ENCODE measurements at regions not wholly inside any gene's neighbourhood (a gene's known extent, or its start where the extent isn't known, plus 50 kb on each side); places are given as distances from the start of the nearest gene placed in this dataset.

DNA sequence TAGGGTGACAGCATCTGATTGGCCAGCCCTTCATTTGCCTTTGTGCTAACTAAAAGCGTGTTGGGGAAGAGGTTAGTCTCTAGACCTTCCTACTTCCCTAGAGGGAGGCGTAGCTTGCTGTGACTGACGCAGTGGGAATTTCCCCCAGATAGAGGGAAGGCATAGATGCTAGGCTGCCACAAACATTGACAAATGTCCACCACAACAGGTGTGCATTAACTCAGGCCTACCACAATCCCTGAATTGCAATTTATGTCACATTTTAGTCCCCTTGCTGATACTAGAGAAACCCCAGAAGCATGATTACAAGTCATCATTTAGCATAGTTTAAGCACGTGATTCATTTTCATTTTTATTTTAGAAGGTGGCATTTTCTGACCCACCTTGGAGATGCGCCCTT is 76.3 kb upstream of the WSB1 start:
- H3K27ac ChIP-seq (ENCODE audit: low read depth in 1 of 3, low read length in 2 of 3), result no peak overlapping the region
- FAIRE-seq, result no peak
- no peaks in the 10 kb centered on the region for H3K36me3 ChIP-seq (ENCODE audit: control insufficient read depth in 3 of 3, insufficient read depth in 2 of 3, low read depth in 1 of 3, low read length in 3 of 3)

DNA sequence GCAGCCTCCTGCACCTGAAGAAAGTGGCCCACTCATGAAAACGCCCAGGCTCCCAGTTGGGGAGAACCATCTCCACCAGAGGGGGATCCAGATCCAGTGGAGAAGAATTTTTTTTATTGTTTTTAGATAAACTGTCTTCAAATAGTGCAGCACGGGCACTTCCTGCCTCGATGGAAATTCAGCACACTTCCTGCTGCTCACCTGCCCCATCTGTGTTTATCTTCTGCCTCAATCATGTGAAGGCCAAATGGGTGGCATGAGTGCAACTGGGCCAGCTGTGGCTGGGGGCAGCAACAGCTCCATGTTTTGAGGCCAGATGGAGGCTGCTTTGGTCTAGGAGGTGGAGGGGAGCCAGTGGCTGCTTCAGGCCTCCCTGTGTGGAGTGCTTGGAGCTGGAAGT is 75.9 kb upstream of the WSB1 start:
- Histone ChIP-seq H3K27ac (ENCODE audit: low read depth in 1 of 3, low read length in 2 of 3) (no peak overlapping the region), H3K4me1 (ENCODE audit: control insufficient read depth in 3 of 3, insufficient read depth in 2 of 3, low read depth in 1 of 3, low read length in 2 of 3) (no peaks in the 10 kb centered on the region), H3K9me3 (ENCODE audit: control insufficient read depth in 2 of 2, insufficient read depth in 1 of 2, low read depth in 1 of 2, low read length in 1 of 2) (peaks cover 0 to 9% of the 10 kb centered on the region in 2 donors), H3K4me3 (ENCODE audit: low read depth in 1 of 3, low read length in 3 of 3) (no peak overlapping the region), H3K36me3 (ENCODE audit: control insufficient read depth in 3 of 3, insufficient read depth in 2 of 3, low read depth in 1 of 3, low read length in 3 of 3) (no peaks in the 10 kb centered on the region), H3K27me3 (ENCODE audit: control insufficient read depth in 3 of 3, insufficient read depth in 3 of 3, low read length in 3 of 3) (peaks cover 0 to 2% (median 0%) of the 10 kb centered on the region in 3 donors)
- no peak for FAIRE-seq
- WGBS, 3 donors, result 50 to 69% (median 69%) methylated on average over 3 of the region's 3 CpGs
- no peak for DNase-seq

More for the DNA sequence above, 76.3 kb upstream of the WSB1 start:
- no peak for DNase-seq
- Histone ChIP-seq H3K4me3 (ENCODE audit: low read depth in 1 of 3, low read length in 3 of 3) (no peak overlapping the region), H3K27me3 (ENCODE audit: control insufficient read depth in 3 of 3, insufficient read depth in 3 of 3, low read length in 3 of 3) (peaks cover 0 to 2% (median 0%) of the 10 kb centered on the region in 3 donors), H3K9me3 (ENCODE audit: control insufficient read depth in 2 of 2, insufficient read depth in 1 of 2, low read depth in 1 of 2, low read length in 1 of 2) (peaks cover 0 to 9% of the 10 kb centered on the region in 2 donors), H3K4me1 (ENCODE audit: control insufficient read depth in 3 of 3, insufficient read depth in 2 of 3, low read depth in 1 of 3, low read length in 2 of 3) (no peaks in the 10 kb centered on the region)
- 84 to 96% (median 88%) methylated on average over 5 of the region's 5 CpGs for WGBS, 3 donors

DNA sequence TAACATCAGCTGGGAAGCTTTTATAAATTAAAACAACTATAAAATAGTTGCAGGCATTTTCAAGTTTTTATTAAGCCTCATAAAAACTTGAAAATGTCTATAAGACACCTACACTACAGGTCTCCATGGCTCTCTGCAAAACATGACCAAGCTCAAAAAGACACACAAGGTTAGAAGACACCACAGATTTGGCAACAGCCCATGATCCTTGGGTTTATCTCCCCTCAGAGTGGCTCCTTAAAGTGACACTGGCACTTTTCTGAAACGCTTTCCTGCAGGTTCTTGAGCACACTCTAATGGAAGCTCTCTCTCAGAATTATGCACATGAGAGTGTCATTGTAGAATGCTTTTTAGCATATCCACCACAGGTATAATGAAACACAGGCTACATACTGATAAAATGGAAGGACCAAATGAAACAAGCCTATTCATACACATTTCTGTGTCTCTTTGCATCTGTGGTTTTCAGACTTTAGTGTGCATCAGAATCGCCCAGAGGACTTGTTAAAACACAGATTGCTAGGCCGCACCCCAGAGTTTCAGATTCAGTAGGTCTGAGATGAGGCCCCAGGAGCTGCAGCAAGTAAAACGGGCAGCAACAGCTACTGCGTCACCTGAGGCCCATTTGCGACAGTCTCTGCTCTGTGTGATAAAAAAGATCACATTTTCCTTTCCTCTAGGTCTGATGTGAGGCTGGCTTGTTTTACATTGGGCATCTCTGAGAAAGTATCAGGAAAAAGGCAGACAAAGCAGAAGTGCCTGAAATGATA is 75.0 kb upstream of the WSB1 start:
- FAIRE-seq (no peak), DNase-seq (no peak)
- H3K4me1 ChIP-seq (ENCODE audit: control insufficient read depth in 3 of 3, insufficient read depth in 2 of 3, low read depth in 1 of 3, low read length in 2 of 3), result no peaks in the 10 kb centered on the region
- peaks cover 0 to 2% (median 0%) of the 10 kb centered on the region in 3 donors for H3K27me3 ChIP-seq (ENCODE audit: control insufficient read depth in 3 of 3, insufficient read depth in 3 of 3, low read length in 3 of 3)
- 75 to 81% (median 77%) methylated on average over 6 of the region's 6 CpGs for WGBS, 3 donors
- no peak overlapping the region for H3K4me3 ChIP-seq (ENCODE audit: low read depth in 1 of 3, low read length in 3 of 3)
- no peak overlapping the region for H3K27ac ChIP-seq (ENCODE audit: low read depth in 1 of 3, low read length in 2 of 3)
- no peaks in the 10 kb centered on the region for H3K36me3 ChIP-seq (ENCODE audit: control insufficient read depth in 3 of 3, insufficient read depth in 2 of 3, low read depth in 1 of 3, low read length in 3 of 3)
- peaks cover 0 to 8% of the 10 kb centered on the region in 2 donors for H3K9me3 ChIP-seq (ENCODE audit: control insufficient read depth in 2 of 2, insufficient read depth in 1 of 2, low read depth in 1 of 2, low read length in 1 of 2)

DNA sequence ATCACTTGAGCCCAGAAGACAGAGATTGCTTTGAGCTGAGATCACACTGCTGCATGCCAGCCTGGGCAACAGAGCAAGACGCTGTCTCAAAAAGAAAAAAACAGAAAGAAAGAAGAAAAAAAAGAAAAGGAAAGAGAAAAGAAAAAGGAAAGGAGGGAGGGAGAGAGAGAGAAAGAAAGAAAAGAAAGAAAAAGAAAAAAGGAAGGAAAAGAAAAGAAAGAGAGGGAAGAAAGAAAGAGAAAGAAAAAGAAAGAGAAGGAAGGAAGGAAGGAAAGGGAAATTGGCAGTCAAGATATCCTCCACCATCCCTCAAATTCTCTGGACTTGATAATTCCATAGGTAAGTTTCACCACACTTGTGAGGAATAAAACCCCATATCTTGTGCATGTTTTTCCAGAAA is 71.4 kb upstream of the WSB1 start:
- H3K9me3 ChIP-seq (ENCODE audit: control insufficient read depth in 2 of 2, insufficient read depth in 1 of 2, low read depth in 1 of 2, low read length in 1 of 2), result no peaks in the 10 kb centered on the region
- no peak overlapping the region for H3K4me3 ChIP-seq (ENCODE audit: low read depth in 1 of 3, low read length in 3 of 3)
- H3K27ac ChIP-seq (ENCODE audit: low read depth in 1 of 3, low read length in 2 of 3), result no peak overlapping the region
- peaks cover 0 to 2% (median 0%) of the 10 kb centered on the region in 3 donors for H3K27me3 ChIP-seq (ENCODE audit: control insufficient read depth in 3 of 3, insufficient read depth in 3 of 3, low read length in 3 of 3)
- DNase-seq (no peak), FAIRE-seq (no peak)
- WGBS, 3 donors, result 85 to 92% (median 91%) methylated on average over 1 of the region's 1 CpG
- no peaks in the 10 kb centered on the region for H3K4me1 ChIP-seq (ENCODE audit: control insufficient read depth in 3 of 3, insufficient read depth in 2 of 3, low read depth in 1 of 3, low read length in 2 of 3)
- no peaks in the 10 kb centered on the region for H3K36me3 ChIP-seq (ENCODE audit: control insufficient read depth in 3 of 3, insufficient read depth in 2 of 3, low read depth in 1 of 3, low read length in 3 of 3)

DNA sequence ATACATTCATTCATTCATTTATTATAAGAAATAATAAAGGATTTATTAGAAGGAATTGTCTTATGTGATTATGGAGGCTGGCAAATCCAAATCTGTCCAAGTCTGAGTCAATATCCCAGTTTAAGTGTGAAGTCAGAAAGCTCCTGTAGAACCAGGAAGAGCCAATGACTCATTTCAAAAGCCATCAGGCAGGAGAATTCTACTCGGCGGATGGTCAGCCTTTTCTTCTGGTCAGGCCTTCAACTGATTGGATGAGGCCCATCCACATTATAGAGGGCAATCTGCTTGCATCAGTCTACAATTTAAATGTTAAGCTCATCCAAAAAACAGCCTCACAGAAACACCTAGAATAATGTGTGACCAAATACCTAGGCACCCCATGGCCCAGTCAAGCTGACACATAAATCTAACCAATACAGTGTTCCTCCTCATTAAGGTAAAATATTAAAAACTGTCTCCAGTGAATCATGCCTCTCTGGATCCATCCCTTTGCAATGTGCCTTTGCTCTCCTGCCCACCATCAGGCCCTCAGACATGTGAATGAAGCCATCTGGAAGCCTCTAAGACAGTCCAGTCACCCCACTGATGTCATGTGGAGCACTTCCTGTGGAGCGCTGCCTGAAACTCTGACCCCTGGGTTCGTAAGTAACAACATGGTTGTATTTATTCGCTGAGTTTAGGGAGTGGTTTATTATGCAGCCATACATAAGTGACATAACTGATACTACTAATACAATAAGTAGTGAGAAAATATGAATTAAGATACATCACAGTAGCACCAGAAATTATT is 69.2 kb upstream of the WSB1 start:
- 74 to 81% (median 77%) methylated on average over 5 of the region's 5 CpGs for WGBS, 3 donors
- H3K4me3 ChIP-seq (ENCODE audit: low read depth in 1 of 3, low read length in 3 of 3), result no peak overlapping the region
- H3K36me3 ChIP-seq (ENCODE audit: control insufficient read depth in 3 of 3, insufficient read depth in 2 of 3, low read depth in 1 of 3, low read length in 3 of 3), result no peaks in the 10 kb centered on the region
- no peaks in the 10 kb centered on the region for H3K4me1 ChIP-seq (ENCODE audit: control insufficient read depth in 3 of 3, insufficient read depth in 2 of 3, low read depth in 1 of 3, low read length in 2 of 3)
- H3K27me3 ChIP-seq (ENCODE audit: control insufficient read depth in 3 of 3, insufficient read depth in 3 of 3, low read length in 3 of 3), result peaks cover 0 to 2% (median 0%) of the 10 kb centered on the region in 3 donors
- H3K9me3 ChIP-seq (ENCODE audit: control insufficient read depth in 2 of 2, insufficient read depth in 1 of 2, low read depth in 1 of 2, low read length in 1 of 2), result no peaks in the 10 kb centered on the region
- peak in 1 of 2 donors; percentile 12 for DNase-seq
- FAIRE-seq, result no peak
- no peak overlapping the region for H3K27ac ChIP-seq (ENCODE audit: low read depth in 1 of 3, low read length in 2 of 3)

DNA sequence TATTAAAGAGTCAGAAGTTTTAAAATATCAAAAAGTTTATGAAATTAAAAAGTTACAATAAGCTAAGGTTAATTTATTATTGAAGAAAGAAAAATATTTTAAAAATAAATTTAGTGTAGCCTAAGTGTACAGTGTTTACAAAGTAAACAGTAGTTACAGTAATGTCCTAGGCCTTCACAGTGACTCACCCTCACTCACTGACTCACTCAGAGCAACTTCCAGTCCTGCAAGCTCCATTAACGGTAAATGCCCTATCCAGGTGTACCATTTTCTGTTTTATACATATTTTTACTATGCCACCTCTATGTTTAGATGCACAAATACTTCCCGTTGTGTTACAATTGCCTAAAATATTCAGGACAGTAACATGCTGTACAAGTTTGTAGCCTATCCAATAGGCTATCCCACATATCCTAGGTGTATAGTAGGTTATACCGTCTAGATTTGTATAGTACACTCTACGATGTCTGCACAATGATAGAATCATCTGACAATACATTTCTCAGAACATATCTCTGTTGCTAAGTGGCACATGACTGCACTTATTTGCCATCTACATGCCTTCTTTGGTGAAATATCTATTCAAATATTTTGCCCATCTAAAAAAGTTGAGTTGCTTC is 67.2 kb upstream of the WSB1 start:
- no peaks in the 10 kb centered on the region for H3K36me3 ChIP-seq (ENCODE audit: control insufficient read depth in 3 of 3, insufficient read depth in 2 of 3, low read depth in 1 of 3, low read length in 3 of 3)
- WGBS, 3 donors, result 67 to 74% (median 74%) methylated on average over 4 of the region's 4 CpGs
- FAIRE-seq, result peak; percentile 5
- no peaks in the 10 kb centered on the region for H3K4me1 ChIP-seq (ENCODE audit: control insufficient read depth in 3 of 3, insufficient read depth in 2 of 3, low read depth in 1 of 3, low read length in 2 of 3)
- no peaks in the 10 kb centered on the region for H3K9me3 ChIP-seq (ENCODE audit: control insufficient read depth in 2 of 2, insufficient read depth in 1 of 2, low read depth in 1 of 2, low read length in 1 of 2)
- no peak overlapping the region for H3K27ac ChIP-seq (ENCODE audit: low read depth in 1 of 3, low read length in 2 of 3)
- peaks cover 0 to 2% (median 0%) of the 10 kb centered on the region in 3 donors for H3K27me3 ChIP-seq (ENCODE audit: control insufficient read depth in 3 of 3, insufficient read depth in 3 of 3, low read length in 3 of 3)
- H3K4me3 ChIP-seq (ENCODE audit: low read depth in 1 of 3, low read length in 3 of 3), result no peak overlapping the region
- peak in 1 of 2 donors; percentile 20 for DNase-seq

DNA sequence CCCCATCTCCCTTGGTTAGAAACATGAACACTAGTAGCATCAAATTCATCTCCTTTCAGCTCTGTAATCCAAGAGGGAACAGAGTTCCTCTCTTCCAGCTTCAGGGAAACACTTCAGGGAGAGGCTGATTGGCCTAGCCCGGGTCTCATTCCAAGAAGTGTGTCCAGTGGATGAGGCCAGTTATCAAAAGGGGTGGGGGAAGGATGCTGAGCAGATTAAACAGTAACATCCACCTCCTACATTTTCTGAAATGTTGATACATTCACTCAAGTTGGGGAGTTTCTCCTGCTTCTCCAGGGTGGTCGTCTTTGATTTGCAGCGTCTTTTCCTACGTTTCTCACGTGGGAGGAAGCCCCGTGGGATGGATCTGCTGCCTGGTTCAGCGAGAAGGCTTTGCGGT is 62.9 kb upstream of the WSB1 start:
- Histone ChIP-seq H3K36me3 (ENCODE audit: control insufficient read depth in 3 of 3, insufficient read depth in 2 of 3, low read depth in 1 of 3, low read length in 3 of 3) (no peaks in the 10 kb centered on the region), H3K27me3 (ENCODE audit: control insufficient read depth in 3 of 3, insufficient read depth in 3 of 3, low read length in 3 of 3) (no peaks in the 10 kb centered on the region), H3K4me3 (ENCODE audit: low read depth in 1 of 3, low read length in 3 of 3) (no peak overlapping the region), H3K4me1 (ENCODE audit: control insufficient read depth in 3 of 3, insufficient read depth in 2 of 3, low read depth in 1 of 3, low read length in 2 of 3) (no peaks in the 10 kb centered on the region), H3K9me3 (ENCODE audit: control insufficient read depth in 2 of 2, insufficient read depth in 1 of 2, low read depth in 1 of 2, low read length in 1 of 2) (no peaks in the 10 kb centered on the region), H3K27ac (ENCODE audit: low read depth in 1 of 3, low read length in 2 of 3) (no peak overlapping the region)
- DNase-seq, result no peak
- 85 to 89% (median 87%) methylated on average over 8 of the region's 8 CpGs for WGBS, 3 donors
- no peak for FAIRE-seq

DNA sequence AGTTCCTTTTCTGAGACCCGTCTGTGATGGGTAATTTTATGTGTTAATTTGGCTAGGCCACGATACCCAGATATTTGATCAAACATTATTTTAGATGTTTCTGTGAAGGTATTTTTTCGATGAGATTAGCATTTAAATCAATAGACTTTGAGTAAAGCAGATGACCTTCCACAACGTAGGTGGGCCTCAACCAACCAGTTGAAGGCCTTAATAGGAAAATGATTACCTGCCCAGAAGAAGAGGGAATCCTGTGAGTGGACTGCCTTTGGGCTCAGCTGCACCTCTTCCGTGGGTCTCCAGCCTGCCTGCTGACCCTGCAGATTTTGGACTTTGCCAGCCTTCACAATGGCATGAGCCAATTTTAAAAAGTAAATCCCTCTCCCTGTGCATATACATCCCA is 61.6 kb upstream of the WSB1 start:
- Histone ChIP-seq H3K27ac (ENCODE audit: low read depth in 1 of 3, low read length in 2 of 3) (no peak overlapping the region), H3K9me3 (ENCODE audit: control insufficient read depth in 2 of 2, insufficient read depth in 1 of 2, low read depth in 1 of 2, low read length in 1 of 2) (no peaks in the 10 kb centered on the region), H3K27me3 (ENCODE audit: control insufficient read depth in 3 of 3, insufficient read depth in 3 of 3, low read length in 3 of 3) (no peaks in the 10 kb centered on the region), H3K4me3 (ENCODE audit: low read depth in 1 of 3, low read length in 3 of 3) (no peak overlapping the region), H3K4me1 (ENCODE audit: control insufficient read depth in 3 of 3, insufficient read depth in 2 of 3, low read depth in 1 of 3, low read length in 2 of 3) (no peaks in the 10 kb centered on the region), H3K36me3 (ENCODE audit: control insufficient read depth in 3 of 3, insufficient read depth in 2 of 3, low read depth in 1 of 3, low read length in 3 of 3) (no peaks in the 10 kb centered on the region)
- 86 to 93% (median 91%) methylated on average over 5 of the region's 5 CpGs for WGBS, 3 donors
- FAIRE-seq (no peak), DNase-seq (no peak)
